ACHN (cell line): ENCODE measurements at regions not wholly inside any gene's neighbourhood (a gene's known extent, or its start where the extent isn't known, plus 50 kb on each side); places are given as distances from the start of the nearest gene placed in this dataset.

ENCODE experiments used
- DNase-seq: peaks from one replicate; pipeline ENCODE4 v3.0.0-alpha.2; 2015
- in situ Hi-C: cut with HindIII; loops from 2 replicates; pipeline ENCODE4 v1.10.0; 2017; ENCODE audit warnings: low sequenced_read_pairs, low pct_ligation_motif_present, low pct_unique_long_range_greater_than_20kb

DNA sequence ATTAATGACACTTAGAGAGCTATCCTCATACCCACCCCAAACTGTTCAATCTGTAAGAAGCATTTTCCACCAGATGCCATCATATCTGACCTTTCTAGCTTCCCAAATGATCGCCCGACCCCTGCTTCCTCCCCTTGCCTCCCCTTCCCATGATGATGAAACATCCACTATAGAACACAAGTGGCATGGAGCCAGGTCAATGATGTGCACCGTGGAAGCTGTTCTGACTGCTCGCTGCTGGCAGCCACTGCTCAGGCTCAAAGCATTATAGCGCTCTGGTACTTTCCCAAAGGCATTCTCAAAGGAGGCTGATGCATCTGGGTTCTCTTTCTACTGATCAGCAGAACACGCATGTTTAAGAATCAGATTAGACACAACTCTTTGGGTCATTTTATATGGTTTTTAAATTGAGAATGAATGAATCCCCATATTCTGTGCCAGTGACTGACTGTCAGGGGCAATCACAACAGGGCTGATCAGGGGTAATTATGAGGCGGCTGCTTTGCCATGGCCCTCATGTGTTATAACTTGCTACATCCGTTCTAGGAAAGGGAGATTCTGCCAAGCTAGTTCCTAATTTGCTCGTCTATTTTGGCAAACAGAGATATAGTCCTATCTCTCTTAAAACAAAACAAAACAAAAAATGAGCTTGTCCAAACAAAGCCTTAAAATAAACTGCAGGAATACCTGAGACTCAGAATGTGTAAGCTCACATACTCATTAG lies 343.7 kb downstream of the ENC1 start:
- in situ Hi-C loops, result no loop called here
- DNase-seq, result no peak

DNA sequence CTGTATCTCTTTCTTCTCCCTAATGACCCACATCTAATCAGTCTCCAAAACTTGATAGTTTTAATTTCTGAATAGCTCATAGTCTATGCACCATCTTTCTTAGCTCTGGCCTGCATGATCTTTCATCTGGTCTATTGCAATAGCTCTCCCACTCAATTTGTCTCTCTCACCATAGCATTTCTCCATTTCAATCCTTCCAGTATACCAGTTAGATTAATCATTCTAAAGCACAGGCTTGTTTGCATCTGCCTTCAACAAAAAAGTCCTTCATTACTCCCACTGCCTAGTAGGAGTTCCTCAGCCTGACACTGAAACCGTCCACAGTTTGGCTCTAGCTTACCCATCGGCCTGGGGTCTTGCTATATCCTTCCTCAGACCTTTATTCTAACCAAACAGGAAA lies 344.9 kb downstream of the ENC1 start:
- DNase-seq, result no peak
- in situ Hi-C loops, result no loop called here

DNA sequence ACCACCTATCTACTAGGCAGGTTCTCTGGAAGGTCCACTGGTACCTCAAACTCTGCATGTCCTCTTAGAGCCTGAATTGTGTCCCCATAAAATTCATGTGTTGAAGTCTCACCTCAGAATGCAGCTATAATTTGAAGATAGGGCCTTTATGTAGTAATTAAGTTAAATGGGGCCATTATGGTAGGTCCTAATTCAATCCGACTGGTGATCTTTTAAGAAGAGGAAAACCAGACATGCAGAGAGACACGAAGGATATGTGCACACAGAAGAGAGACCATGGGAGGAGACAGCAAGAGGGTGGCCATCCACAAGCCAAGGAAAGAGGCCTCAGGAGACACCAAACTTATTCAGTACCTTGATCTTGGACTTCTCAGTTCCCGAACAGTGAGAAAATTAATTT lies 345.4 kb downstream of the ENC1 start:
- no peak for DNase-seq
- in situ Hi-C loops, result no loop called here

DNA sequence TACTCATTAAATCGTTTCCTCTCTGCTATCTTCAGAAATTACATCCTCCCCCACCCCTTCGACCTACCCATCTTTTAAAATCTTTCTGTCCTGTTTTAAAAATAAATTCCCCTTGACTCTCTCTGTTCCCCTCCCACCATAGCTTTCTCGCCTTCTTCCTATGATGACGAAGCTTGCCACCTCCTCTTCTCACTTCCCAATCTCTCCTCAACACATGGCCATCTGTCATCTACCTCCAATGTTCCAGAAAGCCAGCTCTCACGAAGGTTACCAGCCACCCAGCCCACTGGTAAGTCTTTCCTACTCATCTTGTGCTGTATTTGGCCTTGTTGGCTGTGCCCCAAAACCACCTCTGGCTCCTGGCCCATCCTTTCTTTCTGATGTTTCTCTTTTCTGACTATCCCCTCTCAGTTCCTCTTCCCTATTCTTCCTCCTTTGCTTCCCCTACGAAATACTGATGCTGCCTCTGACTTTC lies 346.3 kb downstream of the ENC1 start:
- DNase-seq, result no peak
- in situ Hi-C loops, result no loop called here

DNA sequence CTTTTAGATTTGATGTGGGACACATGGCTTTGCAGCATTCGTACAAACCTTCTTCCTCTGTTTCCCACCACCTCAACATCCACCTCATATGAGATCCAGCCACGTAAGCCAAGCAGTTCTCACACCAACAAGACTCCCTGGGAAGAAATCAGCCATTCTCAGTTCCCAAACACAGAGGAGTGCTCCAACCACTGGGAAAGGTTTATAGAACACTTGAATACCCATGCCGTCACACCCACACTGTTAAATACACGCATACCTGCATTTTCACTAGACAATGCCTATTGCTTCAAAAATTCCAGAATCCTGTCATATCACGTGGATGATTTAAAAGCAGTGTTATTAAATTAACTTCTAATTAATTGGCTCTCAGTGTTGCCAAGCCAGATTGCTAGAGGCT lies 347.3 kb downstream of the ENC1 start:
- in situ Hi-C loops, result no loop called here
- DNase-seq, result no peak

DNA sequence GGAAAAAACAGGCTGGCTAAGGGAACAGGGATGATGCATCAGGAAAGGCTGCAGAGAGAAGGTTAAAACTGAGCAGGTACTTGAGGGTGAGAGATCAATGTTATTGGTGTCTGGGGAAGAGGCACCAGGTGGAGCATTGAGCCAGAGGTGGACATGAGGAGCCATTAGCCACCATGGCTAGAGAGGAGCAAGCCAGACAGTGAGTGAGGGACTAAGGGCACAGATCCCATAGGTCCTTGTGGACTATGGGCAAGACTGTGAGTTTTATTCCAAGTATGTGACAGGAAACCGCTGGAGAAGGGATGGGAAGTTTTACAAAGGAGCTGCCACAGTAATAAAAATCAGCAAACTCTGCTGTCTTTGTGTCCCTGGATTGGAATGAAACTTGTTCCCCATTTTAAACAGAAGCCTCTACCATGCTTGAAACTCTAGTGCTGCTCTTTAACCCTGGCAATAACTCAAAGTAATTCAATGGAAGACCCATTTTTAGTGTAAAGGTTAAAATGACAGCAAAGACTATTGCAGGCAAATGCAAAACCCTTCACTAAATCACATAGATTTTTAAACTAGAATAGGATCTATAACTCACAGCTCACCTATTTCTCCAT lies 349.8 kb downstream of the ENC1 start:
- DNase-seq, result no peak
- in situ Hi-C loops, result no loop called here

DNA sequence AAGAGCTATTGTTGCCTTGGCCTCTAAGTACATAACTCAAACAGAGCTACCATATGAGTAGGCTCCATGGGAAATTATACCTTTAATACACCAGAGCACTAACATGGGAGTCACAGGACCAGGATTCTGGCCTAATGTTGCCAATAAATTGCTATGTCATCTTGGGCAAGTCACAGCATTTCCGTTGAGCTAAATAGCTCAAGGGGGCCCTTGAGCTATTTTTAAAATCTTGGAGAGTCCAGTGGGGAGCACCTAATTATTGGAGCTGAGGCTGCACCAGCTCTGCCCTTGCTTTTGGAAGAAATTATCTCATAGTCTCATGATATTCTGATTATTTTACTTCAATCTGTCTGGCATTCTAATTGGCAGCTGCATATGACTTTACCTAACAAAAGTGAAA lies 350.8 kb downstream of the ENC1 start:
- in situ Hi-C loops, result no loop called here

DNA sequence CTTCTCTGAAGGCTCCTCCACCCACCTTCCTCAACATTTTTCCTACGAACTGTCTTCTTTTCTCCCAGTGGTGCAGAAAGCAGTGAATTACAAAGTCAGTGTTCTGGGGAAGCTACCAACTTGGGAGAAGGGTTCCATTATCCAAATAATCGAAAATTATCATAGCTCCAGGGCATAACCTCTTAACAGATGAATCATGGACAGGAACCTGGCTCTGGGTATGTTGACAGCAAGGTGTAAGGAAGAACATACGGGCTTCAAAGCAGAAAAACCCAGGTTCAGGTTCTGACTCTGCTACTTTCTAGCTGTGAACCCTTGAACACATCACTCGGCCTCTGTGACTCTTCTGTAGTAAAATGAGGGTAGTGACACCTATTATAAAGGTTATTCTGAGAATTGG lies 351.3 kb downstream of the ENC1 start:
- DNase-seq, result no peak
- in situ Hi-C loops, result no loop called here

More for the DNA sequence above, 350.8 kb downstream of the ENC1 start:
- DNase-seq, result no peak

DNA sequence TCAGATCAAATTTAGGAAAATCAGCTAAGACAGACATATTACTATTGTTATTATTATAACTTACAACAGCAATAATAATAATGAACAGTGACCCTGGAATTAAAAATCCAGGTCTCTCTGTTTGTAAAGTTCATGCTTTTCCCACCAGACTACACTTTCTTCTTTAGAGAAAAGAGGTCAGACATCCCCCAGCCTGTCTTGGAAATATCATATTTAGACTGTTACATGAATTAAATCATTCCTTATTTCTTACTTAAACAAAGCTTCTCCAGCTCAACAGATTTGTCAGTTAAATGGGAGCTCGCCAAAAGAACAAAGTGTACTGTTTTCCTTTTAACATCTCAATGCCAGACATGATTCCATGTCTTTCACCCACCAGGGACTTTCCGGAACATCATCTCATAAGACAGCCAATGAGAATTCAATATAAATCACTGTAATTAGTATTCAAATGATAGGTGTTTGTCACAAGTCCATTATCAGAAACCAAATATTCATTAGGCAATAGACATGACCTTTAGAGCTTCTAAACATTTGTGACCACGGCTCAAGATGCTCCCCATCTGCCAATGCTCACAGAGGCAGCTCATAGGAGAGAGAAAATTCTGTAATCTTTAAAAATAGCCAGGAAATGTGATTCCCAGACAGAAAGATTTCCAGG lies 351.9 kb downstream of the ENC1 start:
- in situ Hi-C loops, result no loop called here
- DNase-seq, result no peak

DNA sequence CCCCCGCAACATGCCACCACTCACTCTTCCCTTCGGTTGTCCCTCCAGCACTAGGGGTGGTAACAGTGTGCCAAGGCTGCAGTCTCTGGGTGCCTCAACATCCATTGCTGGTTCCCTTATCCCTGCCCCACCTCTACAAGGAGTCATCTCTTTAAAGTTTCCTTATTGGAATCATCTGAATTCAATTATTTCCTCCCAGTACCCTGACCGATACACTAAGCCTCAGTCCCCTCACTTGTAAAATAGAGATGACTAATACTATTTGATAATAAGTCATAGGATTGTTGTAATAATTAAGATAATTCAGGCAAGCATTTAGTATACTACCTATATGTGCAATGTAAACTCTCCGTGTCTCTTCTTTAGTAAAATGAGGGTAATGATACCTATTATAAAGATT lies 352.5 kb downstream of the ENC1 start:
- no peak for DNase-seq
- in situ Hi-C loops, result no loop called here

DNA sequence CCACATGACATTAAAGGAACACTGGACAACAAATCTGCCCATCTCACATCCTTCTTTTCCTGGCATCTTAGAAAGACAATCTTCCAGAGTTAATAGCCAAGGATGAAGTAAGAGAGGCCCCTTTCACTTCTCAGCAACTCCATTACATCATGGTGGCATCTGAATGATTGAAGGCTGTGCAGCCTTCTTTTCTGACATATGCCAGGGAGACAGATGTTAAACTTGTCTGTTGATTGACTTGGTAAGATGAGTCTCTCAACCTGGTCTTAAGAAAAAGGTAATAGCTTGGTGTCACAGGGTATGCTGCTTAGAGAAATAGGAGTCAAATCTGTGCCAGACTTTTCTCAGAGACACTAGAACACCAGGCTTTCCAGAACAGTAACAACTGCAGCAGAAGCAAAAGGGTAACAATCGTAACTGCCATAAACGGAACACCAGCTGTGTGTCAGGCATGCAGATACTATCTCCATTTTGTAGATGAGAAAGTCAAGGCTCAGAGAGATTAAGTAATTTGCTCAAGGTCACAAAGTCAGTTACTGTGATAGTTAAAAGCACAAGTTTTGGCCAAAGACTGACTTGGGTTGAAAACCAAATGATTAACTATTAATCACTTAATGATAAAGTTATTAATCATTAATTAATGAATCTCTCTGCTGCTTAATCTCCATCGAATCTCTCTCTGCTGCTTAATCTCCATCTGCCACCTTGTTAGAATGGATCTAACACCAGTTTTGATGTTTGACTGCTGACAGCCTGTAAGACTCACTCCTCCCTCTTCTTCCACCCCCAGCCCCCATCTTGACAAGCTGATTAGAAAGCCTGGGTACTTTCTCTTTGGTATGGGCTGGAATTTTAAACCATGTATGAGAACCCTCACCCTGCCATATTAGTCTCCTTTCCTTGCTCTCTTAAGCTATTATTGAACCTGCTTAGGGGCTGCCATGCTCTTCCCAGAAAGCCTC lies 353.5 kb downstream of the ENC1 start:
- in situ Hi-C loops, result no loop called here
- DNase-seq, result no peak

DNA sequence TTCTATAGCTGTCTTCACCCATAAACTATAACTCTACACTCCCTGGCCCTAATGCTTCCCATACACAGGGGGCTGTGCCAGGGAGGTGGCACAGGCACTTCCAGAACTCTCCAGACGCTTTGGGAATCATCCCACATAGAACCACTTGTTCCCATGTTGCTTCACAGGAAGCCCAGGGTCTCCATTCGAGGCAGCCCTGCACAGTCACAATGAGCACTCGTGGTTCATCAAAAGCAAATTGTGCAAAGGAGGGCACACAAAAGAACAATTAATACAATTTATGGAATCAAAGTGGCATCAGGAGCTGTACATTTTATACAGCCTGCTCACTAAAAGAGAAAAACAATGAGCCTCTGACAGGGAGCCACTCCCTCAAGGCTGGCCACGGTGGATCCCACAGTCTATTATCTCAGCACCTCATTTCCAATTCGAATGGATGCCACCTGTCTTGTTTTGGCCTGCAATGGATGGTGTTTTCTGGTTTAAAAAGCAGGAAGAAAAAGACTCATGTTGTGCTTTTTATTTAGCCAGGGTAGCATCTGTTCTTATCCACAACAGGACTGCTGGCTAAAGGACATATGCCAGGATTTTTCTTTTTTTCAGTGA lies 354.8 kb downstream of the ENC1 start:
- in situ Hi-C loops, result no loop called here
- DNase-seq, result no peak

DNA sequence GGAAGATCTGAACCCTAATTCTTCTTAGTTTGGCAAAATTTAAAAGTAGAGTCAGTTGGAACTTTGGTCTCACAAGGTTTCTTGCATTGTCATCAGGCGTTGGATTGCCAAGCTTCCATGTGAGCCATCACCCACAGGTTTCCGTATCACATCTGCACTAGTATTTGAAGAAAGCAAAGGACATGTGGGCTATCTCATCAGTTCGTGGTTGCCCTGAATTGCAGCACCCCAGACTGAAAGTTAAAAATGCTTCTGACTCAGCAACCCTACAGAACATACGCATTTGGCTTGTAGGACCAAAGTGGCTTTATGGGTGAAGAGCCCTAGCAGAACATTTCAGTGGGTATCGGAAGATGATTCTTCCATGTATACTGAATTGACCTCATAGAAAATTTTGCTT lies 358.0 kb downstream of the ENC1 start:
- in situ Hi-C loops, result no loop called here
- DNase-seq, result no peak

DNA sequence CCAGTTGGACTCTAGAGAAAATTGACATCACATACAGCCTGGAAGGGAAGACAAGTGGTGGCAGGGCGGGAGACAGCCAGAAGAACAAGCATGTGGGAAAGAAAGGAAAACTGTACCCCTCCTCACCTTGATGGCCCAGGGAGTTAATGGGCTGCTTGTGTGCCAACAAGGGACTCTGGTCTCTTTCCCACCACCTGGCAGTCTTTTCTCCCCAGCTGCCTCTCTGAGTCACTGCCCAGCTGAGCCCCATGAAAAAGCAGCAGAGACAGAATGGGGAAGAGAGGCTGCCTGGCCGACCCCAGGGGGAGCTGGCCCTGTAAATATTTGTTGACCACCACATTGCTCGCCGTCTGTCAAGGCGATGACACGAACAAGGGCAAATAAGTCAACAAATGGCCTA lies 359.4 kb downstream of the ENC1 start:
- no peak for DNase-seq
- in situ Hi-C loops, result no loop called here

DNA sequence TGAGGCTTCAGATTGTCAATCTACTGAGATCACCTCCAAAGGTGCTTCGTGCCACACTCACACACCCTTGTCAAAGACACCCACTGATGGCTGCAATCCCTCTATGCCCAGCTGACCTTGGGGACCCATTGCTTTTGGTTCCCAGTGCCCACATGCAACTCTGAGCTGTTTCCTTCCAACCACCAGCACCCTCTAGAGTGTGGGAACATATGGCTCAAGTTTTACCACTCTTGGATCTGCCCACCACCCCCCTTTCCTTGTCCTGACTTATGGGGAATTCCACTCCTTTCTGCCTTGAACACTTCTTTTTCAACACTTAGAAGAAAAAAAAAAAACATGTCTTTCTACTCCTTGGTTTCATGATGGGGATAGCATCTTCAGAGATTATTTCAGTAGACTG lies 360.2 kb downstream of the ENC1 start:
- in situ Hi-C loops, result no loop called here
- DNase-seq, result no peak

DNA sequence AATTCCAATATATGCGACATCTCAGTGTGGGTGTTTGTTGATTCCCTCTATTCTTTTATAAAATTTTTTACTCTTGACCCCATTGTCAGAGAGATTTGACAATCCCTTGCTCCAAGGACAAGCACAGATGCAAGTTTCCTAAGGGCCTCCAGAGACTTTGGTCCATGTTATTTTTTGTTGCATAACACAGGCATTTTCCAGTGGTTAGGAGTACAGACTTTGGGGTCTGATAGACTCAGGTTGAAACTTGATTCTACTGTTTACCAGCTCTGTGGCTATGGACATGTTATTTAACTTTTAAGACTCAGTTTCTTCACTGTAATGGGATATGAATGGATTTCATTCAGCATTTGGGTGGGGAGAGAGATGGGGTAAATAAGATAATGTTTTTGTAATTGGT lies 361.3 kb downstream of the ENC1 start:
- no peak for DNase-seq
- in situ Hi-C loops, result no loop called here

DNA sequence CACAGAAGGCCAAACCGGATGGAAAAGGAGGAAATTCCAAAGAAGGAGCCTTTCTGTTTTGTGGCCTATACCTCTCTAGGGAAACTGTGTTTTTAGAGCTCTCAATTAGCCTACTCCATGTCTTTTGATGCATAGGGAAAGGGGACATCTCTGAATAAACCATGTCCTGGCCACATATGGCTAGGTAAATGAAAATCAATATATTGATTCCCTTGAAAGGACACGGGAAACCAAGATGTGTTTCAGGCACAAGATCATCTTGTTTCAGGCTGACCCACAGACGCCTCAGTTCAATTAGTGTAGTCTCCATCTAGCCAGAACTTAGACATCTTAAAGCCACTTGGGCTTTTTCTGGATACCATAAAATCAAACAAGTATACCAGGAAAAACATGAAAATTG lies 363.1 kb downstream of the ENC1 start:
- DNase-seq, result no peak
- in situ Hi-C loops, result no loop called here

DNA sequence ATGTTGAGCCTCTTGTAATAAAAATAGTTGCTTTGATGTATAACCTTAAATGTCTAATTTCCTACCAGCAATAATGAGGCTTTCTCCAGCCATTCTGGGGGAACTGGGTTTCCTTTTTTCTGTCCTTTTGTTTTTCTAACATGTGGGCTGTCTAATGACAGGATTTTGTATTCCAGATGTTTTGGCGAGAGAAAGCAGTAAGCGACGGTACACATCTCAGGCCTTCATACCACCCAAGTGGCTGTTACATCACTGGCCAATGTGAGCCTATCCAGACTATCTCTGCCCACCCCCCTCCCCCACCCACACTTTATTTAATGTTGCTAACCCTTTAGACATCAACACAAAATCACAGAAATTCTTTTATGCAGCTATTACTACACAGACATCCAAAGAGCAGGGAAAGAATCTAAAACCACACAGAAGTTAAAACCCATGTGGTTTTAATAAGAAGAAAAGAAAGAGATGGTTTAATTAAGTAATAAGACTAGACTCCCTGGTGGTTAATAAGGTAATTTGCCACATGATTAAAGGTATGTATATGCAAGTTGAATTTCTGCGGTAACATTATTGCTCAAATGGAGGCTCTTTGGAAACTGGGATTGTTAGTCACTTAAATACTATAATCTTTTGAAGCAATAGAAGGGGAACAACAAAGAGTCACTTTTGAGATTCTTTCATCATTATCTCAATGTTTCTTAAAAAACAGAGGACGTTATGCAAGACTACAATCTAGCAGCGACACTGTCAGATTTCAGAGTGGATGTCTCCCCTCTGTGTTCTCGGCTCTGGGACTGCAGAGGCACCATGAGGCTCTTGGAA lies 365.1 kb downstream of the ENC1 start:
- DNase-seq, result no peak

More for the DNA sequence above, 365.1 kb downstream of the ENC1 start:
- in situ Hi-C loops, result no loop called here
